GM21360 (cell line): ENCODE measurements at regions not wholly inside any gene's neighbourhood (a gene's known extent, or its start where the extent isn't known, plus 50 kb on each side); places are given as distances from the start of the nearest gene placed in this dataset.
"Not testable (repeated sequence)": the region's sequence is repeated elsewhere in the genome, so short reads cannot be mapped to it uniquely, and the experiment has no call there.

ENCODE experiments used
- ATAC-seq: cut with Tn5 transposase; IDR thresholded peaks from one replicate; pipeline ENCODE4 v1.9.1; 2021; ENCODE audit warnings: mild to moderate bottlenecking, moderate library complexity; ENCODE audit not compliant: unreplicated experiment

DNA sequence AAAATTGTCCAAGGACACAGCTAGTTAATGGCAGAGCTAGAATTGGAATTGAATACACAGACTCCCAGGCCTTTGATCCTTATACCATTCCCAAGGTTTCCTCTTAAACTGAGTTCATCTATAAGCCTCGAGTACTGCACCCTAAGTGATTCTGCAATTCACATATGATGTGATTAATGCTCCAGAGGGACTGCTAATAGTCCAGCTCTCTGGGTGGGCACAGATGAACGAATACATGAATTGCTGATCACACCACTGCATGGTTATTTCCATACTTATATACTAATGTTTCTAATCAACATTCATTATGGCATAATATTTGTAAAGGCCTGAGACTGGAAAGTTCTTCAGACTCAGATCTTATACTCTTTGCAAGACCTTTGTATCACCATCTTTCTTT, 101.8 kb downstream of the NUFIP1 start:
- ATAC-seq: no peak

GRCh38 chr13:44884076-44884729, 105.1 kb downstream of the NUFIP1 start:
- no peak for ATAC-seq

DNA sequence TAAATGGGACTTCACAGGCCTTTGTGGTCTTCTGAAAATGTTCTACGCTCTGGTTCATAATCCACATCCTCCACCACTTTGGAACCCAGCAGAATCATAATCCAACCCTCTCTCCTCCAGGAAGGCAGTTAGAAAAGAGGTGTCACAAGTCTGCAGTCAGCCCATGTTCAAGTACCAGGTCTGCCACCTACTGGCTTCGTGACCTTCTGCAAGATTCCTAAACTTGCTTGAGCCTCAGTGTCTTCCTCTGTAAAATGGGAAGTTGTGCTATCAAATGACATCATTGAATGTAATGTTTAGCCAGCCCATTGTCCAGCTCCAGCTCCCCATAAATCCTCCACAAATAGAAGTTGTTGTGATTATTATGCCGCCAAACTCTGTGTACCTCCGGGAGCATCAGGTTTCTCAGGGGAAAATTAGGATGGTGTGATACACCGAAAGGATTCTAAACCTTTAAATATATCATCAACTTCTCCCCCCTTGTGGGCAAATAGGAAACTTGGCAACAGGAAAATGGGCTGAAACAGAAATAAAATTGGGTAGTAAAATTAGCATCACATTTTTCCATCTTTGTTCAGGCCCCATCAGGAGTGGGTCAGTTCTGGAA, 109.7 kb downstream of the NUFIP1 start:
- no peak for ATAC-seq

- no peak for ATAC-seq
Observed at GRCh38 chr13:44876782-44877324, 112.4 kb downstream of the NUFIP1 start.

DNA sequence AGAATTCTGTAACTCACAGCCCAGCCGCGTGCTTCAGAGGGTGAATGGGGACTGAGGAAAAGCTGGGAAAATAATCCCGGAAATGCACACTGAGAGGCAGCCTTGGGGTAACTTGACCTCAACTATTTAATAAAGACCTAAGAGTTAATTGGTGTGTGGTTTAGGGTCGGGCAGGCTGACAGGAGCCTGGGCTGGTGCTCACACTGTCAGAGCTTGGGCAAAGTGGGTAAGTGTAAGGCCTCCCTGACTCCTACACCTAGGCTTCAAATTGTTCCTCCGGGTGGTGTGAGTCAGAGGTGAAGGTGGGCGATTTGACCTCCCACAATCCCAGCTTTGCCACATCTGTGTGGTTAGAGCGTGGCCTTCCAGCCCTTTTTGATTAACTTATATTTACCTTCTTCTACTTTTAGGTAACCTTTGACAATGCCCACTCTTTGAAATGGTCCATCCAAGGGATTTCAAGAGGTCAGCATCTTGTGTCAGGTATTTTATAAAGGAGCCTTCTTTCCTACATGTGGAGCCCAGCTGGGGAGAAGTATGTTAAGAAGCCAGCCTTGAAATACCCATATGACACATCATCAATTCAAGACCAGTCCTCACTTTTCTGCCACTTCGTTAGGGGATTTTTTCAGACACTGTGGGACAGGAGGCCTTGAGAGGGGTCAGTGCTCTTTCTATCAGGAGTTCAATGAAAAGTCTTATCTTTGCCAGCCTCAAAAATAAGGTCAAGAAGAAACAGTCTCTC, 114.2 kb downstream of the NUFIP1 start:
- no peak for ATAC-seq

DNA sequence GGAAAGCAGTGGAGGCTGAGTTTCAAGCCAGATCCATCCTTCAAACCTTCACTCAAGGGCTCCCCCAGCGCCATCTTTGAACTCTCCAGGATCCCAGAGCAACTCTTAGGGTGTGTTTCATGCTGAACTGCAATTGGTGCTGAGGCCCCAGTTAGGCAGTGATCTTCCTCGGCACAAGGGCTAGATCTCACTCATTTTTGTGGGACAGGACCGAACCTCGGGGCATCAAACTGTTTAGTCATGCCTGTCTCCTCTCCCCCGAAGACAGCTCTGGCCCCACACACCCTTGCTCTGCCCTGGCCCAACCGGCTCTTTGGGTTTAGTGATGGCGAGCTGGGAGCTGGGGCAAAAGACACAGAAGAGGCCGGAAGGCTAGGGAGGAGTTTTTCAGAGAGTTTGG, 115.1 kb downstream of the NUFIP1 start:
- no peak for ATAC-seq

- no peak for ATAC-seq
Observed at GRCh38 chr13:44873461-44873860, 115.8 kb downstream of the NUFIP1 start.

DNA sequence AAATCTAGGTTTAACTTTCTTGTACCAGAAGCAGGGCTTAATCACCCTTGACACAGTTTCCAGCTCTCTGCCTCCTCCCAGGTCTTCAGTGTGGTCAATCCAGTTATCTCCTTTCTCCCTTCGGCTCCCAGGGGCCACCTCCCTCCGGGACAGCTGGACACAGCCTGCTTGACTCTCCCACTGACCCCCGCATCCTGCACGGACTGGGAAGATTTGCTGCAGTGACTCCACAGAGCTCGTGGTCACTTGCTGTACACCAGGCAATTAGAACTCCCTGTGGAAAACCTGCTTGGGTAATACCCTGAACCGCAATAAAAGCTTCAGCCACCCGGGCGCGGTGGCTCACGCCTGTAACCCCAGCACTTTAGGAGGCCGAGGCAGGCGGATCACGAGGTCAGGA, 116.5 kb downstream of the NUFIP1 start:
- no peak for ATAC-seq

- ATAC-seq: no peak
Observed at GRCh38 chr13:44870456-44870929, 118.8 kb downstream of the NUFIP1 start.

- ATAC-seq: no peak
Observed at GRCh38 chr13:44869167-44869566, 120.1 kb downstream of the NUFIP1 start.

DNA sequence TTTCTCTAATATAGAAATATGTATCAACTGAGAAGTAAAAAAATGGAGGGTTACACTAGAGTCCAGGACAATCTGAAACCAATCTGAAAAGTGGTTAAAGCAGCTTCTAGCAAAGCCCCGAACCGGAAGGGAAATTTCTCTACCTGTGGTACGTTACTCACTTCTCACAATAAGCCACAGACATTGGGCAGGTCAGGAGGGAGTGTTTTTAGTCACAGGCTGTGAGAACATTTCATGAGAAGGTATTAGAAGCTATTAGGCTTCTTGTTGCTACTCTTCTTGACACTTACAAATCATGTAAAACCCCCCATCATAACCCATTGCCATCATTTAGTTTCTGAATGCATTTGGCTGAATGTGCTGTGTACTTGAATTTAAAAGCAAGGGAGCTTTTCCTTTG, 120.9 kb downstream of the NUFIP1 start:
- peak; percentile 68 for ATAC-seq

DNA sequence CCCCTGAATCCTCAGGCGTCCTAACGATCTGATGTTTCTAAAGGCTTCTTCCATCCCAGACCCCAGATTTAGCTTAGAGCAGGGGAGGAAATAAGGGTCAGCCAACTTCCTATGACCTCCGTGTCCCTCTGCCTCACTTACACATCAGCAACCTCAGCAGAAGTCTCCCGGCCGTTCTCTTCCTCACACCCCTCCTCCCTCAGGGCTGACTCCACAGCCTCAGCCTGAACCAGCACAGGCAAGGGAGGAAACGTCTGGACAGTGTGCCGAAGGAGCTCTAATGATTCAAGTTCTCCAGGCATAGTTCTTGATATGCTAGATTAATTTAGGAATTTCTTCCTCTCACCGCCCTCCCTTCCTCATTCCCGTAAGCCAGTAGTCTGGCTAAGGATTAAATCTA, 121.4 kb downstream of the NUFIP1 start:
- ATAC-seq: no peak

DNA sequence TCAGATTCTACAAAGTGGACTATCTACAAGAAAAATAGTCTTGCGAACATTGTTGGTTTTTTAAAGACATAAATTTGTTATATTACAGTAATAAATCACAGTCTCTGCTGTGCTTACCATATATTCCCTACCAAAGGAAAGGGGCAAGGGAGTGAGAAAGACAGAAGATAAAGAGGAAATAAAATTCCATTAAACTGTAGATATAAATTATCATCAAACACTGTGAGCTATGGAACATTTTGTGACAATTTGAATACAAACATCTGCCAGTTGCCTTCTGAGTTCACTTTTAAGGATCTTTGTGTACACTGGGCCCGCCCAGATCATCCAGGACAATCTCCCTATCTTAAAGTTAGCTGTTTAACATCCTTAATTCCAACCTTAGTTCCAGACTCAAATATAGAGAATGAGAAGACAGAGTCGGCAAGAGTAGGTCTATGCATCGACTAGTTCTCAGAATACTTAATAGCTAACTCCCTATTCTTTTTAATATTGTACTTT, 122.8 kb downstream of the NUFIP1 start:
- ATAC-seq: no peak

GRCh38 chr13:44865722-44866410, 123.4 kb downstream of the NUFIP1 start:
- ATAC-seq: no peak

GRCh38 chr13:44863641-44864040, 125.6 kb downstream of the NUFIP1 start:
- ATAC-seq: not testable (repeated sequence)

DNA sequence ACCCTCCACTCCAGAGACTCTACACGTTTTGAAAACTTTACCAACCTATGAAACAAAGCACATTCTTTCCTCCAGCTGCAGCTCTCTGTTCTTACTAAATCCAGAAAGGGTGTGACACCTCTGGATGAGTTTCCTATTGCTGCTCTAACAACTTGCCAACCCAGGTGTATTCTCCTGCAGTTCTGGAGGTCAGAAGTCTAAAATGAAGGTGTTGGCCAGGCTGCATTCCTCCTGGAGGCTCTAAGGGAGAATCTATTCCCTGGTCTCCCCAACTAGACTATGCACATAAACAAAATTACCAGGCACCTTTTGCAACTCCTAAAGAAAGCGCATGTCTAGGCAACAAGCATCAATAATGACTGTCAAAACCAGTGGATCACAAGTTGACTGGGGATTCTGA, 128.8 kb downstream of the NUFIP1 start:
- no peak for ATAC-seq

GRCh38 chr13:44857736-44858135, 131.5 kb downstream of the NUFIP1 start:
- no peak for ATAC-seq

GRCh38 chr13:44857061-44857460, 132.2 kb downstream of the NUFIP1 start:
- no peak for ATAC-seq

DNA sequence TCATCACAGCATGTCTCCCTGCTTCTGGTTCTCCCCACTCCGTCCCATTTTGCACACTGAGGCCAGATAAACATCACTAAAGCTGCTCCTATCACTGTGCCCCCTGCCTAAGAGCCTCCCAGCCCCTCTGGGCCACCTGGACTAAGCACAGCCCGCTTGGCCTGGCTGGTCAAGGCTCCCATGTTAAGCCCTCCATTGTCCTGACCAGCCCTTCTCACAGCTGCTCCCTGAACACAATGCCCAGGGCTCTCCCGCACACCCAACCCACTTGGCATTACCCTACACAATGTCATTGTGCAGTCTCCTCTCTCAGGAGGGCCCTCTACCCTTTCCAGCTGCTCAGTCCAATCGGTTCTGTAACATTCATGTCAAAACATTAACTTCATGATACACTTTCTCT, 133.4 kb downstream of the NUFIP1 start:
- ATAC-seq: no peak

GRCh38 chr13:44854313-44855060, 134.8 kb downstream of the NUFIP1 start:
- no peak for ATAC-seq
